Retinal pigment epithelial cell (primary cell): ENCODE measurements at regions not wholly inside any gene's neighbourhood (a gene's known extent, or its start where the extent isn't known, plus 50 kb on each side); places are given as distances from the start of the nearest gene placed in this dataset.

Experiments used
- DNase-seq: peaks from one replicate; pipeline ENCODE4 v3.0.0-alpha.2; 2010; ENCODE audit warnings: low read depth
- H3K4me3 ChIP-seq: 2 replicates; pipeline ENCODE4 v1.5.1; 2011; ENCODE audit warnings: mild to moderate bottlenecking, low read length, control low read depth, moderate library complexity
- TF ChIP-seq, protein P1 (sequence below): conservative IDR thresholded peaks from 2 replicates; pipeline ENCODE4 v1.5.1; 2011; ENCODE audit warnings: low read depth, low read length, control low read depth, inconsistent platforms

DNA sequence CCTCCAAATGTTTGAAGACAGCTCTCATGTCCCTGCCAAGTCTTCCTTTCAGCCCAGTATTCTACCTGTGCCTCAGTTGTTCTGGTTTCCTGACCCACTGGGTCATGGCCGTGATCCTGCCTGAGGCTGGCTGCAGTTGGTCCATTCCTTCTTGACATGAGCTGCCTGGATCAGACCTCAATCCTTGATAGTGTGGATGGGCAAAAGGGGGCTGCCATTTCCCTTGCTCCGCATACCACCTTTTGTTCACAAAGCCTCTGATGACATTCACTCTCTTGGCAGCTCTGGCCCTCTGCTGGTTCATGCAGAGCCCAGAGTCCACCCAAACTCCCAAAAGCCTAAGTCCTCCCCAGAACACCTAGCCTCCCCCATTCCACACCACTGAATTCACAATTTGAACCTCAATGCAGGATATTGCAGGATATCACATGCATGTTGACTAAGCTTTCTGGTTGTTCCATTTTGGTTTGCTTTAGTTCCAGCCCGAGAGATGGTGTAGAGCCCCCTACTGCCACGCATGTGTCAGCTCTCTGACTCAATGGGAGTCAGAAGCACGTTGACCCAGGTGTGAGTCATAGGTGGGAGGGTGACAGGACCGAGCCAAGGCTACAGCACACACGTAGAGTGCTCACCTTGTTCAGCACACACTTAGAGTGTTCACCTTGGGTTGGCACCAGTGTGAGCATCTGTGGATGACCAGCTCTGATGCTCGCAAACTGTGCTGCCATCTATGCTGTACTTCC lies 137.2 kb downstream of the MTX3 start:
- no peak for DNase-seq
- no peak overlapping the region for H3K4me3 ChIP-seq
- TF ChIP-seq, protein P1, sequence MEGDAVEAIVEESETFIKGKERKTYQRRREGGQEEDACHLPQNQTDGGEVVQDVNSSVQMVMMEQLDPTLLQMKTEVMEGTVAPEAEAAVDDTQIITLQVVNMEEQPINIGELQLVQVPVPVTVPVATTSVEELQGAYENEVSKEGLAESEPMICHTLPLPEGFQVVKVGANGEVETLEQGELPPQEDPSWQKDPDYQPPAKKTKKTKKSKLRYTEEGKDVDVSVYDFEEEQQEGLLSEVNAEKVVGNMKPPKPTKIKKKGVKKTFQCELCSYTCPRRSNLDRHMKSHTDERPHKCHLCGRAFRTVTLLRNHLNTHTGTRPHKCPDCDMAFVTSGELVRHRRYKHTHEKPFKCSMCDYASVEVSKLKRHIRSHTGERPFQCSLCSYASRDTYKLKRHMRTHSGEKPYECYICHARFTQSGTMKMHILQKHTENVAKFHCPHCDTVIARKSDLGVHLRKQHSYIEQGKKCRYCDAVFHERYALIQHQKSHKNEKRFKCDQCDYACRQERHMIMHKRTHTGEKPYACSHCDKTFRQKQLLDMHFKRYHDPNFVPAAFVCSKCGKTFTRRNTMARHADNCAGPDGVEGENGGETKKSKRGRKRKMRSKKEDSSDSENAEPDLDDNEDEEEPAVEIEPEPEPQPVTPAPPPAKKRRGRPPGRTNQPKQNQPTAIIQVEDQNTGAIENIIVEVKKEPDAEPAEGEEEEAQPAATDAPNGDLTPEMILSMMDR: no peak

DNA sequence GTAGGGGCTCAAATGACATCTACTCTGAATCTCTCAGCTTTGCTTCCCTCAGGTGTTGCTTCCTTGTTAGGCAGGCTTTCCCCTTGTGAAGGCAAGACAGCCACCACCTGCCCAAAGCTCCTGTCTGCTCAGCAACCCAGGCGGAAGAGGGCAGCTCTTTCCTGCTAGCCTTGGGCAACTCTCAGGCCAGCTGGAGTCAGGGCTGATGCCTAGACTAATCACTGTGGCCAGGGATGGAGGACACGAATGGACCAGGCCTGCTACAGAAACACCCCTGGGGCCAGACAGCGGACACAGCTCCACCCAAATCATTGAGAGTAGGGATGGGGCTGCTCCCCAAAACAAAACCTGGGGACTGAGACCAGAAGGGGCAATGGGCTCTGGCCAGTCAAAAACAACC lies 138.0 kb downstream of the MTX3 start:
- no peak for DNase-seq
- H3K4me3 ChIP-seq: no peak overlapping the region
- TF ChIP-seq, protein P1: no peak

DNA sequence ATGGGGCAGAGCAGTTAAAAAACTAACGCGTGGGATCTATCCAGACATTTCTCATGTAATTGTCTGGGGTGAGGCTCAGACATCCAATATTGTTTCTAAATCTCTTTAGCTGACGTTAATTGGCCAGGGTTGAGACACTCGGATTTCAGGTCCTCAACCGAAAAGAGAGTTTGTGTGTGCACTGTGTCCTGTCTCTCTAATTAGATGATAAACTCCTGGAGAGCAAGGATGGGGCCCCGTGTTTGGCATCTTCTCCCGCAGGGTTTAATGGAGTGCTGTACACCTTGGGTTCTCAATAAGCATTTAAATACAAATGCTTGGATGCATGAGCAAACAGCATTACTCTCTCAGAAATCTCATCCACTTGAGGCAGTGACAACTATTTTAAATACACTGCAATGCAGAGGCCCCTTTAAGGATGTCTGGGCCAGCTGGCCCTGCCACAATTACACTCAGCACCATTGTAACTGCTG lies 139.6 kb downstream of the MTX3 start:
- TF ChIP-seq, protein P1: no peak
- no peak for DNase-seq
- H3K4me3 ChIP-seq: no peak overlapping the region

DNA sequence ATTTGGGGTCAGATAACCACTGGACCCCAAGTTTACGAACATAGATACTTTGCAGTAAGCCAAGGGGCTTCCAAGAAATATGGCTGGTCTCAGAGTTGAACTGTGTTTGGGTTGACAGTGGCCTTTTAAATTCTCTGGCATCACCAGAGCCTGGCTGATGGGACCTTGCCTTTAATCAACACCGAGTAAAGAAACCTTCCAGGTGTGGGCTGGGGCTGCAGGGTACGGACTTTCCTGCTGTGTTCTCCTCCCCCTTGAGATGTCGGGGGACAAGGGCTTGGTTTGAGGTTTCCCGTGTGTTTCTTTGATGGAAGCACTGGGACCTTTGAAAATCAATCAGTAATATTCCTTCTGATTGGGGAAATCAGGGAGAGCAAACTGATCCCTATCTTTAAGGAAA lies 140.1 kb downstream of the MTX3 start:
- TF ChIP-seq, protein P1: no peak
- no peak for DNase-seq
- H3K4me3 ChIP-seq: no peak overlapping the region

DNA sequence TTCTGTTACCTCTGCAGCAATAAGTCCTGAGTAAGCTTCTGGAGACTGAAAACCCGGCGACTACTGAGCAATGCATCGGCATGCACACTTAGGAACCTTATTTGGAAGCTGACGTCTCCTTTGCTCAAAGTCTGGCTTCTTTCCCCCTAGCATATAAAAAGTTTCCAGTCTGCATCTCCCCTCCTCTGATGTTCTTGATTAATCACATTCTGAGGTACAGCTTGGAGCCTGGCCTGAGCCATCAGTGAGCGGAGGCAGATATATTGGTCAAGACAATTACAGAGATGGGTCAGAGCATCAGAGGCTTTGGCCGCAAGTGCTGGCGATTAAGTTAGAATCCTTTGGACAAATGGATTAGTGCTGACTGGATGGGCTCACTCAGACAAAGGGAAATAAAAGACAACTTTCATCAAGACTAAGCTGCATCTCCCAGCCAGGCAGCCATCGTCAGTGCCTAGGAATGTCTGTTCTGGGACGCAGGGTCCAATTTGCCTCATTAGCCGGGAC lies 140.7 kb downstream of the MTX3 start:
- no peak overlapping the region for H3K4me3 ChIP-seq
- TF ChIP-seq, protein P1: no peak
- DNase-seq: no peak

DNA sequence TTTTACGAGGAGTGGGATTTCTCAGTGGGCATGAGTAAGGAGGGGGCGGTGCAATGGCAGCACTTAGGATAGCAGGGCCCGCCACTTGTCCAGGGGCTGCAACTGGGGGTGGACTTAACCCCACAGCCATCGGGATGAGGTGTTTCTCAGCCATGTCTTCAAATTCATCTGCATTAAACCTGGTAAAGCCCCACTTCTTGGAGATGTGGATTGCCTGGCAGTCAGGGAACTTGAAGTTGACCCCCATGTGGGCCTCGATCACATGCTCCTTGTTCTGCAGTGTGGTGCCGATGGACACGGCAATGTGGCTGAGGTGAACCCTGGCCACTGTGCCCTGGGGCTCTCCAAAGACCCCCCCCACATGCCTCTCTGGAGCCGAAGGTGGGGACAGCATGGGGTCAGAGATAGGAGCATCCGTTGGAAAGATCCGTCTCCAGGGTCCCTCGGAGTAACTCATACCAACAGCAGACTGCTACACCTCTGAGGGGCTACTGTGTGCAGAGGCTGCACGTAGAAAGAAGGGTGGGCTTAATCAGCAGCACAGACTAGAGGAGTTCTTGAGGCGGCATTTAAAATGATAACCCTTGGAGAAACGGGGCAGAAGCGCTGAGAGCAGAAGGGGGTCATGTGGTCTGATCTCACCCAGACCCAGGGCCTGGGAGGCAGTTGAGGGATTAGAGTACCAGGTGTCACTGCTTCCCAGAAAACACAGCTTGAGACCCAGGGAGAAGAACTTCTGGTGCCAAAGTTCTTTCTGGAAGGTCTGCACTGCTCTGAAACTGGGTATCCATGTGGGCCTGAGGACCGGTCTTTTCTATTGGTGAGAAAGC lies 141.4 kb downstream of the MTX3 start:
- DNase-seq: no peak

More for the DNA sequence above, 141.4 kb downstream of the MTX3 start:
- TF ChIP-seq, protein P1: no peak
- no peak overlapping the region for H3K4me3 ChIP-seq
